HG03342 (cell line): ENCODE measurements at regions not wholly inside any gene's neighbourhood (a gene's known extent, or its start where the extent isn't known, plus 50 kb on each side); places are given as distances from the start of the nearest gene placed in this dataset.
A peak's percentile ranks its signal among the peaks of the same experiment; 100 is the strongest.

Experiments
- ATAC-seq: cut with Tn5 transposase; IDR thresholded peaks from one replicate; pipeline ENCODE4 v1.9.1; 2021; ENCODE audit warnings: mild to moderate bottlenecking, moderate library complexity; ENCODE audit not compliant: unreplicated experiment

DNA sequence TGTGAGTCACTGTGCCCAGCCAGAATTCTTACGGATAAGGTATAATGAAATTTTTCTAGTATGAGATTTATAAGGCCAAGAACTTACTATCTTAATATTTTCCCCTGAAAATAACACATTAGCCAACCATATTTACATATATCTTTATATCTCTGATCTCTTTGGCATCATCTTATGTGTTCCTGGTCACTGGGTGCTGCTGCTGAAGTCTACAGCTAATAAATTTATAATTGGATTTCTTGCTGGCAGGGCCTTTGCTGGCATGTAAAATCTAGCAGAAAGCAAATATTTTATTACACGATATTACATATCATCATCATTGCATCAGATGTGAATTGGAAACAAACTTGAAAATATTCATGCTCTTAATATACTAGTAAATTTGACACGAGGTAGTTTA, 590.7 kb downstream of the ANXA1 start:
- no peak for ATAC-seq

GRCh38 chr9:73743826-73744225, 592.2 kb downstream of the ANXA1 start:
- ATAC-seq, result no peak

DNA sequence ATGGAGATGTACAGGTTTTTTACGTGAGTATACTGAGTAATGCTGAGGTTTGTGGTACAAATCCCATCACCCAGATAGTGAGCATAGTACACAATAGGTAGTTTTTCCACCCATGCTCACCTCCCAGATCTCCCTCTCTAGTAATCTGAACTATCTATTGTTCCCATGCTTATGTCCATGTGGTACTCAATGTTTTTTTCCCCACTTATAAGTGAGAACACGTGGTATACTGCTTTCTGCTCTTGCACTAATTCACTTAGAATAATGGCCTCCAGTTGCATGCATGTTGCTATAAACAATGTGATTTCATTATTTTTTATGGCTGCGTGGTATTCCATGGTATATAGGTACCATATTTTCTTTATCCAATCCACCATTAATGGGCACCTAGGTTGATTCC, 593.9 kb downstream of the ANXA1 start:
- ATAC-seq, result no peak

- no peak for ATAC-seq
Observed at GRCh38 chr9:73753171-73753570, 601.5 kb downstream of the ANXA1 start.

- no peak for ATAC-seq
Observed at GRCh38 chr9:73761905-73762304, 610.2 kb downstream of the ANXA1 start.

DNA sequence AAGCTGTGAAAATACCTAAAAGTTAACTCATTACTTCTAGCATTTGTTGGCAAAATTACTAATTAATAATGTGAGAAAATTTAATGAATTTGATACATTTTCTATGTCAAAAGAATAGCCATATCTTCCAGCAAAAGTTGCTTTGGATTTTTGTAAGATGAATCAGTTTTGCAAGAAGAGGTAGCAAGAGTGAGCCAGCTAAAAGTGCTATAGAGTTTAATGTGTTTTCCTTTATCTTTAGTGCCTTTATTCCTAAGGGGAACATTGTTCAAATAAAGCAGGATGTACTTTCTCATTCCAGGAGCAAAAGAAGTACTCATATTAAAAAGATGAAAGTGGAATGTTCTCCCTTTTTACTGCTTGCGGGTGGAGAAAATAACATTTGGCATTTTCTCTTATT, 622.2 kb downstream of the ANXA1 start:
- ATAC-seq, result no peak

DNA sequence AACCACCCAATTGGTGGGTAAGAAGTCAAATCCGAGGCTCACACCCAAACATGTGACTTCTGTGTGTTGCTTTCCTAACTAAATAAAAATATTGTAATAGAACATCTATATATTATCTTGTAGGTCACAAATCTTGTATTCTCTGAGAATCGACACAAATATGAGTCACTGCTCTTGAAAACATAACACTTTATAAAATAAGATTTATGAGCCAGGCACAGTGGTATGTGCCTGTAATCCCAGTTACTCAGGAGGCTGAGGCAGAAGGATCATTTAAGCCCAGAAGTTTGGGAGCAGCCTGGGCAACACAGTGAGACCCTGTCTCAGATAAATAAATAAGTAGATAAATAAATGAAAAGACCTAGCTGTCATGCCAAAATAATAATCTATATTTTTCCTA, 624.1 kb downstream of the ANXA1 start:
- no peak for ATAC-seq

GRCh38 chr9:73780916-73781315, 629.3 kb downstream of the ANXA1 start:
- no peak for ATAC-seq

DNA sequence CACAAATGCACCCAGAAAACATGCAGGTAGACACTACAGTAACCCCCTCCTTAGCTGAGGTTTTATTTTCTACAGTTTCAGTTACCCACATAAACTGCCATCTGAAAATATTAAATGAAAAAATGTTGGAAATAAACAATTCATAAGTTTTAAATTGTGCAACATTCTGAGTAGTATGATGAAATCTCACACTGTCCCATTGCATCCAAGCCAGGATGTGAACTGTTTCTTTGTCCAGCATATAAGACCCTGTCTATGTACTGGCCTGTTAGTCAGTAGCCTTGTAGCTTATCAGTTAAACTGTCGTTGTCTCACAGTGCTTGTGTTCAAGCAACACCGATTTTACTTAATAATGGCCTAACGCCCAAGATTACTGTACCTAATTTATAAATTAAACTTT, 630.5 kb downstream of the ANXA1 start:
- no peak for ATAC-seq

DNA sequence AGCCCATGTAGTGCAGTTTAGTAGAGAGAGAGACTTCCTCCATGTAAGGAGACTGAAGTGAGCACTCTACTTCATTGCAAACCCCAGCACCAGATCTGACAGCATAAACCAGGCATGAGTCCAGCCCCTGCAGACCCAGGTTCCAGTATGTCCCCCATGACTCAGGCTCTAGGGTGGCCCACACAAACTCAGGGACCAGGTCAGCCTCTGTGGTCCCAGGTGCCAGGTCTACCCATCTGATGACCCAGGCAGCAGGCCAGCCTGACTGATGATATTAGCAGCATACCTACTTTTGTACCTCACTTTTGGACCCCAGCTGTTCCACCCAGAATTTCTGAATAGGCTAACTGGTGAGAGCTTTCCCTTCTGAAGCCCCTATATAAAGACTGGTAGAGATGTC, 647.8 kb downstream of the ANXA1 start:
- no peak for ATAC-seq

GRCh38 chr9:73805111-73805510, 653.4 kb downstream of the ANXA1 start:
- no peak for ATAC-seq

- no peak for ATAC-seq
Observed at GRCh38 chr9:73805853-73806458, 654.3 kb downstream of the ANXA1 start.

DNA sequence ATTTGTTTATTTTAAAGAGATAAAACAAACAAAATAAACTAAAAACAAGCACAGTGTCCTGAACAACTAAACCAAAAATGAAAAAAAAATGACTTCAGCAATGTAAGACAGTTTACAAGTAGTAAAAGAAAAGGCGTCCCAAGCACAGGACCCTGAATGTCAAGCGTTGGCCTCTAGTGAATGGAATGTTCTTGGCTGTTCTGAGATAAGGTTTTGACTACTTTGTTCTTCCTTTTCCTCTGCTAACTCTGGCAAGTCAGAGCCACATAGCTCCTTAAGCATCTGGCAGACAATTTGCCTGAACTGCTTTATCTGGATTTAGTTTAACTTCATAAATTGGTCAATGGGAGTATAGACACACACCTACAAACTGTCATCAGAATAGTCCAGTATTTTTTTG, 655.2 kb downstream of the ANXA1 start:
- no peak for ATAC-seq

- ATAC-seq, result no peak
Observed at GRCh38 chr9:73807952-73808351, 656.3 kb downstream of the ANXA1 start.

- ATAC-seq, result no peak
Observed at GRCh38 chr9:73810585-73811215, 659.0 kb downstream of the ANXA1 start.

DNA sequence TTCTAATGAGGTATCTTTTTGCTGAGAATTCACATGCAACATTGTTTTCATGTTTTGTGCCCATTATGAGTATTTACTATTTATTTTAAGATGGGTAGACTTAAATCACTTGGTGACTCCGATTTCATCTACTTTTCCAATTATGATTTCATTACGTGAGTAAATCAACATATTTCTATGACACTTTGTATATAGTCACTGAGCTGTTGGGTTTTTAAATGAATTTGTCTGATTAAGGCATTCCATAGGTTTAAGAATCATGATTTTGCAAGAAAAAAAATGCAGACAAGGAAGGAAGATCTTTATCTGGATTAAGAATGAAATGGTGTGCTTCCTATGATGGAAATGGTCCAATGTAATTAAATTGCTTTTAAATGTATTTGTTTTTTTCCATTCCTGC, 661.9 kb downstream of the ANXA1 start:
- no peak for ATAC-seq

- ATAC-seq, result no peak
Observed at GRCh38 chr9:73816905-73817304, 665.2 kb downstream of the ANXA1 start.

GRCh38 chr9:73824671-73825070, 672.5 kb upstream of the RORB start:
- no peak for ATAC-seq

DNA sequence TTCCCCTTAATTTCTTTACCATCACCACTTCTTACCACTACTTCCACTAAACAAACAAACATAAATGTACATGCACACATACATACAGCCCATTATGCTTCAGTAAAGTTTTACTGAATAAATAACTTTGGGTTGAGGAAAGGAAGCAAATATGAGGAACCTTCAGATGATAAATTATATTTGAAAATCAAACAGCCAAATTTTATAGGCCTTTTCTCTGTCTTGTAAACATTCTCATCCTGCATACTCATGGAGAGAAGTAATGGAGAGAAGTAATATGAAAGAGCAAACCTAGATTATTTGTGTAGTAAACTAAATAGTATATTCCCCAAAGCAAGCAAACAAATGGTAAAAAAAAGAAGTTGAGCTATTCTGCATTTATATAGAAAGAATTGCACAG, 658.3 kb upstream of the RORB start:
- ATAC-seq, result no peak

DNA sequence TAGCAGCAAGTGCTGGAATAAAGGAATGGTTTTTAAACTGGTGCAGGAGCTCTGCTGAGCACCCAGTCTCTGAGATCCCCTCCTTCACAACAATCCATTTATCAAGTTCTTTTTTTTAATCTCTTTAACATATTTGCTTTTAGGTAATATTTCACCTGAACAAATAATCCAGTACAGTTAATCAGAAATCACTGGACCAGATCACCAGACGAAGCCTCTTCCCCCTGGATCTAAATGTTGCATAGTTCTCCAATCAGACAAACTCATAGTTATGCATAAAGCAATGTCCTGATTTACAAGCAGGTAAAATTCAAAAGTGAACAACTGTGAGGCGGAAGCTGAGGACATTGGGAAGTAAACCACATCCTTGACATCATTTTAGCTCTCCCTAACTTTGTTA, 657.7 kb upstream of the RORB start:
- no peak for ATAC-seq

- no peak for ATAC-seq
Observed at GRCh38 chr9:73841018-73841417, 656.1 kb upstream of the RORB start.

- ATAC-seq, result no peak
Observed at GRCh38 chr9:73844135-73844534, 653.0 kb upstream of the RORB start.

- peak; percentile 94 for ATAC-seq
Observed at GRCh38 chr9:73845539-73845938, 651.6 kb upstream of the RORB start.
